Peyer's patch (tissue), 4 donors: ENCODE measurements at regions not wholly inside any gene's neighbourhood (a gene's known extent, or its start where the extent isn't known, plus 50 kb on each side); places are given as distances from the start of the nearest gene placed in this dataset.

Source experiments
- DNase-seq, 3 donors: peaks; one replicate each; pipeline ENCODE4 v3.0.0-alpha.2; 2017 to 2019
- H3K27ac ChIP-seq, 4 donors: fragments of 200-600 bp; sonication (generic); one replicate each; pipeline ENCODE4 v1.5.1; 2016 to 2019
- H3K27me3 ChIP-seq, 2 donors: fragments of 200-600 bp; sonication (generic); one replicate each; pipeline ENCODE4 v1.5.1; 2019
- H3K36me3 ChIP-seq, 3 donors: fragments of 200-600 bp; sonication (generic); one replicate each; pipeline ENCODE4 v1.5.1; 2016 to 2019
- H3K4me1 ChIP-seq, 4 donors: fragments of 200-600 bp; sonication (generic); one replicate each; pipeline ENCODE4 v1.5.1; 2016 to 2019
- H3K4me3 ChIP-seq, 4 donors: fragments of 200-600 bp; sonication (generic); 1 replicate in 3 of 4; 2 replicates in 1 of 4; pipeline ENCODE4 v1.5.1; 2016 to 2019; ENCODE audit warnings: mild to moderate bottlenecking in 1 of 4
- H3K9me3 ChIP-seq, 4 donors: fragments of 200-600 bp; sonication (generic); one replicate each; pipeline ENCODE4 v1.5.1; 2016 to 2019; ENCODE audit warnings: mild to moderate bottlenecking in 1 of 4
- POLR2A ChIP-seq, 2 donors: fragments of 450-650 bp; IDR thresholded peaks; one replicate each; pipeline ENCODE4 v1.5.1; 2017; ENCODE audit warnings: antibody characterized with exemption in 2 of 2, mild to moderate bottlenecking in 2 of 2, moderate library complexity in 2 of 2
- TF ChIP-seq, protein P1 (sequence below), 6 experiments: fragments of 450-650 bp in 4 of 6; fragments of 200-600 bp in 2 of 6; sonication (generic) in 1 of 6; IDR thresholded peaks; one replicate each; pipeline ENCODE4 v1.5.1; 2017 to 2019; ENCODE audit warnings: antibody characterized with exemption in 6 of 6, mild to moderate bottlenecking in 3 of 6, moderate library complexity in 1 of 6

DNA sequence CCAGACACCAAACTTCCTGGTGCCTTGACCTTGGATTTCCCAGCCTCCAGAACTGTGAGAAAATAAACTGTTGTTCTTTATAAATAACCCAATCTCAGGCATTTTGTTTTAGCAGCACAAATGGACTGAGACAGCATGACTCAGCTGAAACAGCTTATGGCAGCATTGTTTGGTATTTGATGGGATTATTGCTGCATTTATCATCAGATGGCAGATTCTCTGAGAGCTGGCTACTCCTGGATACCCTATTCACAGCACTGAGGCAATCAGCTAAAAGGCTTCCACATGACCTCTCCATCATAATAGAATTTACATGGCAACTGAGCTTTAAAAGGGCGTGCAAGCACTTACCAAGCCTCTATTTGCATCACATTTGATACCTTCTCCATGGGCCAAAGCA, 623.1 kb upstream of the CPEB2 start:
- DNase-seq, result no peak
- Histone ChIP-seq H3K9me3 (no peaks in the 10 kb centered on the region), H3K27ac (no peak overlapping the region), H3K4me1 (no peaks in the 10 kb centered on the region), H3K27me3 (no peaks in the 10 kb centered on the region), H3K4me3 (no peak overlapping the region), H3K36me3 (no peaks in the 10 kb centered on the region)
- TF ChIP-seq, protein P1, sequence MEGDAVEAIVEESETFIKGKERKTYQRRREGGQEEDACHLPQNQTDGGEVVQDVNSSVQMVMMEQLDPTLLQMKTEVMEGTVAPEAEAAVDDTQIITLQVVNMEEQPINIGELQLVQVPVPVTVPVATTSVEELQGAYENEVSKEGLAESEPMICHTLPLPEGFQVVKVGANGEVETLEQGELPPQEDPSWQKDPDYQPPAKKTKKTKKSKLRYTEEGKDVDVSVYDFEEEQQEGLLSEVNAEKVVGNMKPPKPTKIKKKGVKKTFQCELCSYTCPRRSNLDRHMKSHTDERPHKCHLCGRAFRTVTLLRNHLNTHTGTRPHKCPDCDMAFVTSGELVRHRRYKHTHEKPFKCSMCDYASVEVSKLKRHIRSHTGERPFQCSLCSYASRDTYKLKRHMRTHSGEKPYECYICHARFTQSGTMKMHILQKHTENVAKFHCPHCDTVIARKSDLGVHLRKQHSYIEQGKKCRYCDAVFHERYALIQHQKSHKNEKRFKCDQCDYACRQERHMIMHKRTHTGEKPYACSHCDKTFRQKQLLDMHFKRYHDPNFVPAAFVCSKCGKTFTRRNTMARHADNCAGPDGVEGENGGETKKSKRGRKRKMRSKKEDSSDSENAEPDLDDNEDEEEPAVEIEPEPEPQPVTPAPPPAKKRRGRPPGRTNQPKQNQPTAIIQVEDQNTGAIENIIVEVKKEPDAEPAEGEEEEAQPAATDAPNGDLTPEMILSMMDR (IDR thresholded peaks at IDR 0.05), result no peak
- TF ChIP-seq POLR2A (IDR thresholded peaks at IDR 0.05), result no peak

DNA sequence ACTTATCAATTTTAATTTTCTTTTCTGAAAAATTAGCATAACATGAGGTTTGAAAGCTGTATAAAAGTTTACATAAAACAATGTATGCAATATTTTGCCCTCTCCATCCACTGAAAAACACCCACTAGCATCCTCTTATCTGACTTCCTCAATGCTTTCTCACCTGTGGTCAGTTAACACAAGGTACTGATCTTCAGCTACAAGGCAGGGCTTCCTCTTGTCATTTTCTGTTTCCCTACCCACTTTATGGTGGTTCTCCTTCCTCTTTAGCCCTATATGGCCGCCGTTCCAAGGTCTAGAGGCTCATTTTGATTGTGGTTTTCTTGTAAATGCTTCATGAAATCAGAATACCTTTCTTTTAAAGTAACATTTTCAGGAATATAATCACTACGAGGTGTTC, 618.6 kb upstream of the CPEB2 start:
- no peak overlapping the region for H3K27ac ChIP-seq
- H3K9me3 ChIP-seq, result no peaks in the 10 kb centered on the region
- DNase-seq, result no peak
- no peak for TF ChIP-seq POLR2A (IDR thresholded peaks at IDR 0.05)
- TF ChIP-seq, protein P1 (IDR thresholded peaks at IDR 0.05), result no peak
- no peaks in the 10 kb centered on the region for H3K4me1 ChIP-seq
- no peaks in the 10 kb centered on the region for H3K27me3 ChIP-seq
- no peak overlapping the region for H3K4me3 ChIP-seq
- no peaks in the 10 kb centered on the region for H3K36me3 ChIP-seq

DNA sequence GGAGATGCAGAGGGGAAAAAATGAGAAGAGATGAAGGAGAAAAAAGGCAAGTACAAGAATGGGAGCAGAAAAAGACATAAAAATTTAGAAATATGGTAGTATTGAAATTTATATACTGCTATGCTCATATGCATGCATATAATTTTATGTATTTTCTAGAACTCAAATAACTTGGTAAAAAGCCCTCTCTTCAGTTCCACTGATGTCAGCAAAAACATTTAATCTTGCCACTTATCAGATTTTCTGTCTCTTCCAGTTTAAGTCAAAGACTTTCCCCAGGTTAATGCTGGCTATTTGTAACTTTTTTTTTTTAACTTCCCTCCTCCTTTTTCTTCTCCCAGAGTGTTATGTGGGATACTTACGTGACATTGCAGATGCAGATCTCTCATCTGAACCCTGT, 617.5 kb upstream of the CPEB2 start:
- TF ChIP-seq, protein P1 (IDR thresholded peaks at IDR 0.05), result no peak
- no peak for TF ChIP-seq POLR2A (IDR thresholded peaks at IDR 0.05)
- DNase-seq, result no peak
- no peaks in the 10 kb centered on the region for H3K9me3 ChIP-seq
- H3K27me3 ChIP-seq, result no peaks in the 10 kb centered on the region
- H3K27ac ChIP-seq, result no peak overlapping the region
- H3K4me3 ChIP-seq, result no peak overlapping the region
- no peaks in the 10 kb centered on the region for H3K36me3 ChIP-seq
- H3K4me1 ChIP-seq, result no peaks in the 10 kb centered on the region

DNA sequence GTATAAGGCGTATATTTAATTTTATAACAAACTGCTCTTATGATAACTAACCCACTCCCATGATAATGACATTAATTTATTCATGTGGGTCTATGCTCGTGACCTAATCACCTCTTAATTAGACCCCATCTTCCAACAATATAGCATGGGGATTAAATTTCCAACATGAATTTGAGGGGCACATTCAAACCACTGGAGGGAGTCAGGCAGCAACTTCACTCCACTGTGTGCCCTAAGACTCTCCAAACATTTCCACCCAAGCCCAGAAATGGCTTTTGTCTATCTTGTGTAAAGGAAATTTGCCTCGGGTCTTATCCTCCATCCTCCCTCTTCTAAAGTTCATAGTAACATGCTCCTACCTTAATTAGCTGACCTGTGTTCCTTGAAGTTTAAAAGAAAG, 616.1 kb upstream of the CPEB2 start:
- no peak for DNase-seq
- Histone ChIP-seq H3K4me3 (no peak overlapping the region), H3K9me3 (no peaks in the 10 kb centered on the region), H3K4me1 (no peaks in the 10 kb centered on the region), H3K27ac (no peak overlapping the region), H3K36me3 (no peaks in the 10 kb centered on the region), H3K27me3 (no peaks in the 10 kb centered on the region)
- TF ChIP-seq, protein P1 (IDR thresholded peaks at IDR 0.05), result no peak
- no peak for TF ChIP-seq POLR2A (IDR thresholded peaks at IDR 0.05)

DNA sequence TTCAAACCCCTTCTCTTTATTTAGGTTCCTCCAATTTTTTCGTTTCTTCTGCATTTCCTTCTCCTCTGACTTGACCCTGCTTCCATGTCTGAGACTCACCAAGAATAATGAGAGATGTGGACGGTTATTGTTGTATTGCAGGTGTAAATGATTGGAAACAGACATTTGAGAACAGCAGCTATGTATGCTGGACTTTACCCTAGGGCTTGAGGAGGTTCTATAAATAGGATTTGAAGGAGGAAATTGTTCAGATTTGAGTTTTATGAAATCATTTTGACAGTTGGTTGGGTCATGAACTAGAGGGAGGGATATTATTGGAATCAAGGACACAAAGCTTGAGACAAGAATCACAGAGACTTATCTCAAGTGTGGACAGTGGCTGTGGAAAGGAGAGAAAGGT, 614.6 kb upstream of the CPEB2 start:
- Histone ChIP-seq H3K4me1 (no peaks in the 10 kb centered on the region), H3K4me3 (no peak overlapping the region), H3K9me3 (no peaks in the 10 kb centered on the region), H3K27ac (no peak overlapping the region), H3K36me3 (no peaks in the 10 kb centered on the region), H3K27me3 (no peaks in the 10 kb centered on the region)
- no peak for TF ChIP-seq POLR2A (IDR thresholded peaks at IDR 0.05)
- TF ChIP-seq, protein P1 (IDR thresholded peaks at IDR 0.05), result no peak
- DNase-seq, result no peak

DNA sequence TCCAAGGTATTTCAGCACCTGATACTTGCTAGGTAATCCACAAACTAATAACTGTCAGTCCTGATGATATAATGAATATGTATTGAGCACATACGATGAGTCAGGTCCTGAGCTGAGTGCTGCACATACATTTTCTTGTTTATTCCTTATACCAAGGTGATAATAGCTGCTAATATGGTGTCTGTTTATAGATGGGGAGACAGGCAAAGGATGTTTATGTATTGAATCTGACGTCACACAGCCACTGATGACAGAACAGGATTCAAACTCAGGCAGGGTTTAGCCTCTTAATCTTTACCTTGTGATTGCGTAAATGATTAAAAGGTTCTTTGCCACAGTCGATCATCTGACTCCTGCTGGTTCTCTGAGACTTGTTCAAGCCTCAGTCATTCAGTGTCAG, 609.9 kb upstream of the CPEB2 start:
- H3K27ac ChIP-seq, result no peak overlapping the region
- H3K27me3 ChIP-seq, result no peaks in the 10 kb centered on the region
- TF ChIP-seq, protein P1 (IDR thresholded peaks at IDR 0.05), result no peak
- no peak for TF ChIP-seq POLR2A (IDR thresholded peaks at IDR 0.05)
- H3K9me3 ChIP-seq, result no peaks in the 10 kb centered on the region
- H3K4me3 ChIP-seq, result no peak overlapping the region
- no peak for DNase-seq
- H3K4me1 ChIP-seq, result no peaks in the 10 kb centered on the region
- H3K36me3 ChIP-seq, result no peaks in the 10 kb centered on the region
